Astrocyte (in vitro differentiated cells and primary cell): ENCODE measurements at regions not wholly inside any gene's neighbourhood (a gene's known extent, or its start where the extent isn't known, plus 50 kb on each side); places are given as distances from the start of the nearest gene placed in this dataset.

Source experiments
- DNase-seq: peaks from one replicate; pipeline ENCODE4 v3.0.0-alpha.2; 2010; ENCODE audit warnings: low read depth
- FAIRE-seq: peaks from 2 replicates; lab custom pipeline; 2011; peaks lifted over from hg19 to GRCh38; lab: Jason Lieb, UNC
- H2AFZ ChIP-seq: 2 replicates; pipeline ENCODE4 v1.6.0; 2012; ENCODE audit warnings: low read depth, low read length, inconsistent platforms
- H3K27ac ChIP-seq: 2 replicates; pipeline ENCODE4 v1.5.1; 2011; ENCODE audit warnings: low read depth, low read length, inconsistent platforms
- H3K27me3 ChIP-seq: 2 replicates; pipeline ENCODE4 v1.6.0; 2011; ENCODE audit warnings: low read length, inconsistent platforms; ENCODE audit not compliant: insufficient read depth
- H3K36me3 ChIP-seq: 2 replicates; pipeline ENCODE4 v1.5.1; 2011; ENCODE audit warnings: low read length, inconsistent platforms; ENCODE audit not compliant: insufficient read depth
- H3K4me1 ChIP-seq: 2 replicates; pipeline ENCODE4 v1.5.1; 2011; ENCODE audit warnings: low read length, inconsistent platforms; ENCODE audit not compliant: insufficient read depth
- H3K4me2 ChIP-seq: 2 replicates; pipeline ENCODE4 v1.6.0; 2012; ENCODE audit warnings: low read length, inconsistent platforms
- H3K4me3 ChIP-seq: 2 replicates; pipeline ENCODE4 v1.5.1; 2011; ENCODE audit warnings: low read depth, mild to moderate bottlenecking, low read length, inconsistent platforms; ENCODE audit not compliant: insufficient read depth
- H3K79me2 ChIP-seq: 2 replicates; pipeline ENCODE4 v1.6.0; 2012; ENCODE audit warnings: mild to moderate bottlenecking, low read length, inconsistent platforms; ENCODE audit not compliant: insufficient read depth
- H3K9ac ChIP-seq: 2 replicates; pipeline ENCODE4 v1.6.0; 2012; ENCODE audit warnings: mild to moderate bottlenecking, low read length, inconsistent platforms
- H3K9me3 ChIP-seq: 2 replicates; pipeline ENCODE4 v1.5.1; 2012; ENCODE audit warnings: low read depth, mild to moderate bottlenecking, low read length, inconsistent platforms; ENCODE audit not compliant: insufficient read depth
- H4K20me1 ChIP-seq: 2 replicates; pipeline ENCODE4 v1.6.0; 2012; ENCODE audit warnings: low read length, inconsistent platforms; ENCODE audit not compliant: insufficient read depth
- H3K27ac Mint-ChIP-seq: one replicate; pipeline ENCODE4 v1.8.0; 2021; ENCODE audit warnings: mild to moderate bottlenecking, mixed read lengths; ENCODE audit not compliant: unreplicated experiment
- H3K27me3 Mint-ChIP-seq: one replicate; pipeline ENCODE4 v1.8.0; 2021; ENCODE audit warnings: low read depth, mixed read lengths; ENCODE audit not compliant: unreplicated experiment
- H3K36me3 Mint-ChIP-seq: one replicate; pipeline ENCODE4 v1.8.0; 2021; ENCODE audit warnings: low read depth, mixed read lengths; ENCODE audit not compliant: unreplicated experiment
- H3K4me1 Mint-ChIP-seq: one replicate; pipeline ENCODE4 v1.8.0; 2021; ENCODE audit warnings: low read depth, mixed read lengths; ENCODE audit not compliant: unreplicated experiment
- H3K4me3 Mint-ChIP-seq: one replicate; pipeline ENCODE4 v1.8.0; 2021; ENCODE audit warnings: mild to moderate bottlenecking, moderate library complexity, mixed read lengths; ENCODE audit not compliant: unreplicated experiment
- H3K9me3 Mint-ChIP-seq: one replicate; pipeline ENCODE4 v1.8.0; 2021; ENCODE audit warnings: mild to moderate bottlenecking, mixed read lengths; ENCODE audit not compliant: unreplicated experiment
- CTCF ChIP-seq: IDR thresholded peaks from 2 replicates; pipeline ENCODE4 v1.5.1; 2011; ENCODE audit warnings: low read depth, mild to moderate bottlenecking, inconsistent platforms, low read length, moderate library complexity; ENCODE audit not compliant: insufficient read depth
- EZH2 ChIP-seq: IDR thresholded peaks from 2 replicates; pipeline ENCODE4 v1.6.1; 2012; ENCODE audit warnings: mild to moderate bottlenecking, low read length, inconsistent platforms; ENCODE audit not compliant: insufficient read depth

DNA sequence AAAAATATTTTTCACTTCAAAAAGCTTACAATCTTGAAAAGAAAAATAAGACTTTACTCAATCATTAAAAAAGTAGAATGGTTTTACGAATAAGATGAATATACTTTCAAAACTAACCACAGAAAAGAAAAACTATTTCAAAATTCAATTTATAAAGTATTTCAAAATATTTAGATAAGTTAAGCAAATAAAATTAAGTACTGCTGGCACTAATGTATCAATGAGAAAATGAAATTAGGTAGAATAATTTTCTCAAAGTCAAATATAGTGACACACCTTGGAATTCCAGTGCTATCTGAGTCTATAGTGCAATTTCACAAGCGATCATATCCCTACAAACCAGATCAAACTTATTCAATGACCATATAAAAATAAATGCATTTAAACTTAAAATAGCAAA is 109.8 kb upstream of the SEMA3A start:
- TF ChIP-seq CTCF (no peak), EZH2 (no peak)

GRCh38 chr7:84302949-84303348 is 108.4 kb upstream of the SEMA3A start:
- no peaks in the 10 kb centered on the region for H3K9me3 ChIP-seq
- FAIRE-seq = no peak

More for the DNA sequence above, 109.8 kb upstream of the SEMA3A start:
- no peak for DNase-seq
- Histone ChIP-seq H3K36me3 (no peaks in the 10 kb centered on the region), H3K9me3 (no peaks in the 10 kb centered on the region), H4K20me1 (no peaks in the 10 kb centered on the region), H2AFZ (no peak overlapping the region), H3K27ac (no peak overlapping the region), H3K4me1 (no peaks in the 10 kb centered on the region), H3K27me3 (no peaks in the 10 kb centered on the region), H3K9ac (no peak overlapping the region), H3K79me2 (no peaks in the 10 kb centered on the region), H3K4me3 (no peak overlapping the region), H3K4me2 (no peak overlapping the region)
- H3K36me3 Mint-ChIP-seq = no peaks in the 10 kb centered on the region
- no peak overlapping the region for H3K27ac Mint-ChIP-seq
- no peak for FAIRE-seq
- no peak overlapping the region for H3K4me3 Mint-ChIP-seq
- peaks cover 9% of the 10 kb centered on the region for H3K4me1 Mint-ChIP-seq
- no peaks in the 10 kb centered on the region for H3K9me3 Mint-ChIP-seq
- no peaks in the 10 kb centered on the region for H3K27me3 Mint-ChIP-seq

More at GRCh38 chr7:84302949-84303348, 108.4 kb upstream of the SEMA3A start:
- Histone ChIP-seq H2AFZ (no peak overlapping the region), H3K27me3 (no peaks in the 10 kb centered on the region), H3K4me3 (no peak overlapping the region), H3K9ac (no peak overlapping the region), H3K4me1 (no peaks in the 10 kb centered on the region), H3K79me2 (no peaks in the 10 kb centered on the region), H3K36me3 (no peaks in the 10 kb centered on the region), H4K20me1 (no peaks in the 10 kb centered on the region), H3K4me2 (no peak overlapping the region), H3K27ac (no peak overlapping the region)
- no peaks in the 10 kb centered on the region for H3K36me3 Mint-ChIP-seq
- TF ChIP-seq EZH2 = no peak
- no peak for TF ChIP-seq CTCF
- H3K4me1 Mint-ChIP-seq = peaks cover 9% of the 10 kb centered on the region
- H3K4me3 Mint-ChIP-seq = no peak overlapping the region
- peak overlapping the region; percentile 23 for H3K27ac Mint-ChIP-seq
- no peaks in the 10 kb centered on the region for H3K9me3 Mint-ChIP-seq
- H3K27me3 Mint-ChIP-seq = no peaks in the 10 kb centered on the region
- DNase-seq = peak; percentile 35
